HepG2 (cell line): ENCODE measurements at regions not wholly inside any gene's neighbourhood (a gene's known extent, or its start where the extent isn't known, plus 50 kb on each side); places are given as distances from the start of the nearest gene placed in this dataset.

Source experiments
- ATAC-seq: fragments of 200-7000 bp; cut with Tn5 transposase; 3 replicates; pipeline ENCODE4 v1.9.1; 2020; ENCODE audit warnings: mild to moderate bottlenecking, moderate library complexity
- BruUV-seq: library from RNA; stranded (reverse); fragments of 400-500 nt; replicated peaks from 2 replicates; lab custom pipeline; 2021; lab: Mats Ljungman, UMichigan
- CTCF ChIA-PET: fragments of 300-600 bp; formaldehyde crosslinking; extraction: SDS; loops from one replicate; lab custom pipeline; 2021; ENCODE audit warnings: low total read pairs, inconsistent platforms, low intra/inter-chr PET ratio; lab: Yijun Ruan, JAX
- POLR2A ChIA-PET: fragments of 350-600 bp; sonication (Branson Sonifier 250); formaldehyde crosslinking; loops from one replicate; lab custom pipeline; 2020; ENCODE audit warnings: antibody characterized with exemption, inconsistent platforms; lab: Yijun Ruan, JAX
- DNase-seq: peaks from one replicate; pipeline ENCODE4 v3.0.0-alpha.2; 2015; ENCODE audit warnings: low spot score
- FAIRE-seq: peaks from 3 replicates; lab custom pipeline; 2011; peaks lifted over from hg19 to GRCh38; lab: Jason Lieb, UNC
- H2AFZ ChIP-seq: one replicate; pipeline ENCODE4 v1.6.1; 2011; ENCODE audit warnings: low read length, inconsistent platforms
- H3K27ac ChIP-seq: fragments of 300-600 bp; 3 replicates; pipeline ENCODE4 v1.8.0; 2011; ENCODE audit warnings: mixed run types, mild to moderate bottlenecking, mixed read lengths, low read length, inconsistent platforms; ENCODE audit not compliant: insufficient read depth; ENCODE audit errors: extremely low read length
- H3K27me3 ChIP-seq, 2 experiments: fragments of 200-600 bp in 1 of 2; 2 replicates in 1 of 2; 3 replicates in 1 of 2; pipeline versions ENCODE4 v1.6.0 to v1.8.0; 2011; ENCODE audit warnings: low read length in 2 of 2, mild to moderate bottlenecking in 2 of 2, moderate library complexity in 2 of 2, inconsistent platforms in 1 of 2; ENCODE audit not compliant: insufficient read depth in 2 of 2, control insufficient read depth in 1 of 2
- H3K36me3 ChIP-seq, 2 experiments: fragments of 200-600 bp in 1 of 2; replicated peaks in 1 of 2; 2 replicates in 1 of 2; 3 replicates in 1 of 2; pipeline versions ENCODE4 v1.5.1 to v1.8.0; 2011; ENCODE audit warnings: low read length in 2 of 2, inconsistent platforms in 1 of 2; ENCODE audit not compliant: insufficient read depth in 2 of 2, control insufficient read depth in 1 of 2
- H3K4me1 ChIP-seq: 2 replicates; pipeline ENCODE4 v1.5.1; 2012; ENCODE audit warnings: low read length, inconsistent platforms; ENCODE audit not compliant: insufficient read depth
- H3K4me2 ChIP-seq: 2 replicates; pipeline ENCODE4 v1.6.0; 2011; ENCODE audit warnings: low read depth, low read length, inconsistent platforms
- H3K4me3 ChIP-seq, 3 experiments: fragments of 200-600 bp in 1 of 3; sonication (generic), shearing (Covaris generic) in 1 of 3; replicated peaks in 1 of 3; 2 replicates each; pipeline ENCODE4 v1.5.1; 2011 to 2016; ENCODE audit warnings: low read length in 3 of 3, inconsistent platforms in 2 of 3, low read depth in 2 of 3, mild to moderate bottlenecking in 2 of 3, control low read depth in 1 of 3, mixed read lengths in 1 of 3; ENCODE audit not compliant: insufficient read depth in 1 of 3
- H3K79me2 ChIP-seq: one replicate; pipeline ENCODE4 v1.6.1; 2011; ENCODE audit warnings: low read length, inconsistent platforms; ENCODE audit not compliant: insufficient read depth
- H3K9ac ChIP-seq: 2 replicates; pipeline ENCODE4 v1.6.0; 2011; ENCODE audit warnings: mild to moderate bottlenecking, low read depth, low read length, inconsistent platforms; ENCODE audit not compliant: insufficient read depth
- H3K9me3 ChIP-seq: 2 replicates; pipeline ENCODE4 v1.5.1; 2012; ENCODE audit warnings: mild to moderate bottlenecking, low read length
- H4K20me1 ChIP-seq: 2 replicates; pipeline ENCODE4 v1.6.0; 2011; ENCODE audit warnings: inconsistent platforms, mild to moderate bottlenecking, low read length, moderate library complexity; ENCODE audit not compliant: insufficient read depth
- FOXC1 ChIP-seq: sonication (generic); formaldehyde crosslinking; IDR thresholded peaks from 2 replicates; pipeline ENCODE4 v1.8.0; 2022; ENCODE audit warnings: mild to moderate bottlenecking, missing genetic modification reagents, borderline replicate concordance
- KMT2A ChIP-seq: sonication (generic); formaldehyde crosslinking; IDR thresholded peaks from 2 replicates; pipeline ENCODE4 v1.4.0; 2020; ENCODE audit warnings: missing genetic modification reagents
- LCORL ChIP-seq, 2 experiments: fragments of 450-650 bp in 1 of 2; sonication (generic) in 1 of 2; formaldehyde crosslinking in 1 of 2; IDR thresholded peaks; 2 replicates each; pipeline versions ENCODE4 v1.5.0 to v1.6.1; 2017 to 2020; ENCODE audit warnings: antibody characterized with exemption in 1 of 2, missing genetic modification reagents in 1 of 2
- MATR3 ChIP-seq: sonication (generic); formaldehyde crosslinking; IDR thresholded peaks from 2 replicates; pipeline ENCODE4 v1.4.0; 2020; ENCODE audit warnings: missing genetic modification reagents
- ZNF101 ChIP-seq: sonication (generic); formaldehyde crosslinking; IDR thresholded peaks from 2 replicates; pipeline ENCODE4 v1.4.0; 2020; ENCODE audit warnings: mild to moderate bottlenecking, low read depth, missing genetic modification reagents, borderline replicate concordance
- ZNF251 ChIP-seq: sonication (generic); formaldehyde crosslinking; IDR thresholded peaks from 2 replicates; pipeline ENCODE4 v1.9.0; 2021; ENCODE audit warnings: mild to moderate bottlenecking, missing genetic modification reagents
- ZNF547 ChIP-seq: sonication (generic); formaldehyde crosslinking; IDR thresholded peaks from 2 replicates; pipeline ENCODE4 v1.5.1; 2020; ENCODE audit warnings: mild to moderate bottlenecking, missing genetic modification reagents
- WGBS: methylation state at CpG from one replicate; pipeline ENCODE4 v1.1.6; 2017; ENCODE audit warnings: low lambda C conversion rate; 5-methylcytosine and 5-hydroxymethylcytosine counted together
- in situ Hi-C: cut with HindIII; loops from 2 replicates; pipeline ENCODE4 v1.10.0; 2017; ENCODE audit warnings: low pct_unique_long_range_greater_than_20kb; ENCODE audit not compliant: extremely low pct_ligation_motif_present
- intact Hi-C: fragments of 100-400 bp; cut with micrococcal nuclease; formaldehyde crosslinking; loops from one replicate; pipeline ENCODE4 v1.10.0; 2022; ENCODE audit not compliant: unreplicated experiment
- TF ChIP-seq, protein P1 (sequence below): sonication (generic); formaldehyde crosslinking; IDR thresholded peaks from 2 replicates; pipeline ENCODE4 v1.4.0; 2020; ENCODE audit warnings: mild to moderate bottlenecking, missing genetic modification reagents, borderline replicate concordance
- TF ChIP-seq, protein P2 (sequence below): sonication (generic); formaldehyde crosslinking; conservative IDR thresholded peaks from 2 replicates; pipeline ENCODE4 v1.4.0; 2020; ENCODE audit warnings: missing genetic modification reagents
- TF ChIP-seq, protein P3 (sequence below): IDR thresholded peaks from 2 replicates; pipeline ENCODE4 v1.6.1; 2016; ENCODE audit warnings: control low read depth
- TF ChIP-seq, protein P4 (sequence below), 2 experiments: sonication (generic) in 1 of 2; formaldehyde crosslinking in 1 of 2; IDR thresholded peaks; 2 replicates each; pipeline versions ENCODE4 v1.6.1 to v1.9.0; 2014 to 2022; ENCODE audit warnings: antibody characterized with exemption in 1 of 2, borderline replicate concordance in 1 of 2, inconsistent platforms in 1 of 2, low read depth in 1 of 2, missing genetic modification reagents in 1 of 2

DNA sequence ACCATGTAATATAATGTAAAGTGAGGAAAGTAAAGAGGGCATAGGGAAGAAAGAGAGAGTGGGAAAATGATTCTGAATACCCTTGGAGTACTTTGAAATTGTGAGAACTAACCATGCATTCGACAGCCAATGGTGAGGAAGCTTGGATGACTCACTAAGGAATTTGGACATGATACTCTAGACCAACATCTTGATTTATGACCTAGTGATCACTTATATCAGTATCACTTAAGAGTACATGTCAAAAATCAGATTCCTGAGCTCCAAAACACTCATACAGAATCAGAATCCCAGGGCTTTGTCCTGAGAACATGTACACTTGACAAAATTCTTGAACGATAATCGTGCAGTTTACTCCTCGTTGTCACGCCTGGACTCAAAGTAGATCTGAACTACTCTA lies 1899.8 kb upstream of the PIK3C3 start (continued):
- TF ChIP-seq, protein P1, sequence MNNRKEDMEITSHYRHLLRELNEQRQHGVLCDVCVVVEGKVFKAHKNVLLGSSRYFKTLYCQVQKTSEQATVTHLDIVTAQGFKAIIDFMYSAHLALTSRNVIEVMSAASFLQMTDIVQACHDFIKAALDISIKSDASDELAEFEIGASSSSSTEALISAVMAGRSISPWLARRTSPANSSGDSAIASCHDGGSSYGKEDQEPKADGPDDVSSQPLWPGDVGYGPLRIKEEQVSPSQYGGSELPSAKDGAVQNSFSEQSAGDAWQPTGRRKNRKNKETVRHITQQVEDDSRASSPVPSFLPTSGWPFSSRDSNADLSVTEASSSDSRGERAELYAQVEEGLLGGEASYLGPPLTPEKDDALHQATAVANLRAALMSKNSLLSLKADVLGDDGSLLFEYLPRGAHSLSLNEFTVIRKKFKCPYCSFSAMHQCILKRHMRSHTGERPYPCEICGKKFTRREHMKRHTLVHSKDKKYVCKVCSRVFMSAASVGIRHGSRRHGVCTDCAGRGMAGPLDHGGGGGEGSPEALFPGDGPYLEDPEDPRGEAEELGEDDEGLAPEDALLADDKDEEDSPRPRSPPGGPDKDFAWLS (CRISPR knock-in tag): no peak

DNA sequence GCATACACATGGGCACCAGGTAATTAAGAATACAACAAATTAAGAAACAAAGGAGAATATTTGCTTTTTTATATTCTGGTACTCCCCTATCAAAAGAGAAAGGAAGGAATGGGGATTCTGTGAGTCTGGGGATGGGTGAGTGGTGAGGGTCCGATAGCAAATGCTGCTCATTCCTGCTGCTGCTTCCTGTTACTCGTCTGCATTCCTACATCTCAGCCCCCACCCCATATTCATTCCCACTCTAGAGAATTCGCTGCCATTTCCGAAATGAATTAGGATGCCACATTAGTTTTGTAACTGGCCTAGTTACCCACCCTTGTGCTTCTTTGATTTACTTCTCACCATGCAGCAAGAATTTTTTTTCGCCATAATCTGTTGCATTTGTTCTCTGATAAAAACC lies 1905.3 kb upstream of the PIK3C3 start:
- H3K9me3 ChIP-seq: no peaks in the 10 kb centered on the region
- in situ Hi-C loops (no loop called here), intact Hi-C loops (no loop called here)
- no peaks in the 10 kb centered on the region for H3K27me3 ChIP-seq
- H3K4me1 ChIP-seq: no peaks in the 10 kb centered on the region
- ChIA-PET POLR2A (no interaction called here), CTCF (no interaction called here)
- no peak for FAIRE-seq
- no peak overlapping the region for H2AFZ ChIP-seq
- no peaks in the 10 kb centered on the region for H3K79me2 ChIP-seq
- H3K9ac ChIP-seq: no peak overlapping the region
- H3K27ac ChIP-seq: no peak overlapping the region
- WGBS: 0% methylated on average over 5 of the region's 5 CpGs
- no peak for DNase-seq
- no peaks in the 10 kb centered on the region for H3K36me3 ChIP-seq
- BruUV-seq: no TSS peak
- no peak overlapping the region for H3K4me3 ChIP-seq
- H3K4me2 ChIP-seq: no peak overlapping the region
- ATAC-seq: no peak
- no peaks in the 10 kb centered on the region for H4K20me1 ChIP-seq
- TF ChIP-seq, protein P2, sequence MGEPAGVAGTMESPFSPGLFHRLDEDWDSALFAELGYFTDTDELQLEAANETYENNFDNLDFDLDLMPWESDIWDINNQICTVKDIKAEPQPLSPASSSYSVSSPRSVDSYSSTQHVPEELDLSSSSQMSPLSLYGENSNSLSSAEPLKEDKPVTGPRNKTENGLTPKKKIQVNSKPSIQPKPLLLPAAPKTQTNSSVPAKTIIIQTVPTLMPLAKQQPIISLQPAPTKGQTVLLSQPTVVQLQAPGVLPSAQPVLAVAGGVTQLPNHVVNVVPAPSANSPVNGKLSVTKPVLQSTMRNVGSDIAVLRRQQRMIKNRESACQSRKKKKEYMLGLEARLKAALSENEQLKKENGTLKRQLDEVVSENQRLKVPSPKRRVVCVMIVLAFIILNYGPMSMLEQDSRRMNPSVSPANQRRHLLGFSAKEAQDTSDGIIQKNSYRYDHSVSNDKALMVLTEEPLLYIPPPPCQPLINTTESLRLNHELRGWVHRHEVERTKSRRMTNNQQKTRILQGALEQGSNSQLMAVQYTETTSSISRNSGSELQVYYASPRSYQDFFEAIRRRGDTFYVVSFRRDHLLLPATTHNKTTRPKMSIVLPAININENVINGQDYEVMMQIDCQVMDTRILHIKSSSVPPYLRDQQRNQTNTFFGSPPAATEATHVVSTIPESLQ (CRISPR knock-in tag): no peak
- TF ChIP-seq, protein P3, sequence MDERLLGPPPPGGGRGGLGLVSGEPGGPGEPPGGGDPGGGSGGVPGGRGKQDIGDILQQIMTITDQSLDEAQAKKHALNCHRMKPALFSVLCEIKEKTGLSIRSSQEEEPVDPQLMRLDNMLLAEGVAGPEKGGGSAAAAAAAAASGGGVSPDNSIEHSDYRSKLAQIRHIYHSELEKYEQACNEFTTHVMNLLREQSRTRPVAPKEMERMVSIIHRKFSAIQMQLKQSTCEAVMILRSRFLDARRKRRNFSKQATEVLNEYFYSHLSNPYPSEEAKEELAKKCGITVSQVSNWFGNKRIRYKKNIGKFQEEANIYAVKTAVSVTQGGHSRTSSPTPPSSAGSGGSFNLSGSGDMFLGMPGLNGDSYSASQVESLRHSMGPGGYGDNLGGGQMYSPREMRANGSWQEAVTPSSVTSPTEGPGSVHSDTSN (CRISPR knock-in tag): no peak
- no peak for TF ChIP-seq ZNF101
- TF ChIP-seq KMT2A (CRISPR knock-in tag): no peak
- no peak for TF ChIP-seq FOXC1 (CRISPR knock-in tag)
- TF ChIP-seq, protein P4, sequence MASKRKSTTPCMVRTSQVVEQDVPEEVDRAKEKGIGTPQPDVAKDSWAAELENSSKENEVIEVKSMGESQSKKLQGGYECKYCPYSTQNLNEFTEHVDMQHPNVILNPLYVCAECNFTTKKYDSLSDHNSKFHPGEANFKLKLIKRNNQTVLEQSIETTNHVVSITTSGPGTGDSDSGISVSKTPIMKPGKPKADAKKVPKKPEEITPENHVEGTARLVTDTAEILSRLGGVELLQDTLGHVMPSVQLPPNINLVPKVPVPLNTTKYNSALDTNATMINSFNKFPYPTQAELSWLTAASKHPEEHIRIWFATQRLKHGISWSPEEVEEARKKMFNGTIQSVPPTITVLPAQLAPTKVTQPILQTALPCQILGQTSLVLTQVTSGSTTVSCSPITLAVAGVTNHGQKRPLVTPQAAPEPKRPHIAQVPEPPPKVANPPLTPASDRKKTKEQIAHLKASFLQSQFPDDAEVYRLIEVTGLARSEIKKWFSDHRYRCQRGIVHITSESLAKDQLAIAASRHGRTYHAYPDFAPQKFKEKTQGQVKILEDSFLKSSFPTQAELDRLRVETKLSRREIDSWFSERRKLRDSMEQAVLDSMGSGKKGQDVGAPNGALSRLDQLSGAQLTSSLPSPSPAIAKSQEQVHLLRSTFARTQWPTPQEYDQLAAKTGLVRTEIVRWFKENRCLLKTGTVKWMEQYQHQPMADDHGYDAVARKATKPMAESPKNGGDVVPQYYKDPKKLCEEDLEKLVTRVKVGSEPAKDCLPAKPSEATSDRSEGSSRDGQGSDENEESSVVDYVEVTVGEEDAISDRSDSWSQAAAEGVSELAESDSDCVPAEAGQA (IDR thresholded peaks at IDR 0.05; ENCODE audit: low read depth): no peak
- TF ChIP-seq, protein P4 (CRISPR knock-in tag; IDR thresholded peaks at IDR 0.05; ENCODE audit: borderline replicate concordance): no peak
- no peak for TF ChIP-seq ZNF547 (CRISPR knock-in tag)
- TF ChIP-seq LCORL (IDR thresholded peaks at IDR 0.05): no peak
- TF ChIP-seq LCORL (CRISPR knock-in tag; IDR thresholded peaks at IDR 0.05): no peak
- TF ChIP-seq ZNF251 (CRISPR knock-in tag): no peak
- TF ChIP-seq MATR3 (CRISPR knock-in tag): no peak
